Peyer's patch (tissue), 4 donors: ENCODE measurements at regions not wholly inside any gene's neighbourhood (a gene's known extent, or its start where the extent isn't known, plus 50 kb on each side); places are given as distances from the start of the nearest gene placed in this dataset.

Experiments
- CTCF ChIP-seq, 6 experiments: fragments of 450-650 bp in 4 of 6; fragments of 200-600 bp in 2 of 6; sonication (generic) in 1 of 6; IDR thresholded peaks; one replicate each; pipeline ENCODE4 v1.5.1; 2017 to 2019; ENCODE audit warnings: antibody characterized with exemption in 6 of 6, mild to moderate bottlenecking in 3 of 6, moderate library complexity in 1 of 6
- POLR2A ChIP-seq, 2 donors: fragments of 450-650 bp; IDR thresholded peaks; one replicate each; pipeline ENCODE4 v1.5.1; 2017; ENCODE audit warnings: antibody characterized with exemption in 2 of 2, mild to moderate bottlenecking in 2 of 2, moderate library complexity in 2 of 2

GRCh38 chr5:92163906-92164305, 780.8 kb upstream of the ARRDC3 start:
- TF ChIP-seq CTCF (IDR thresholded peaks at IDR 0.05), result no peak
- no peak for TF ChIP-seq POLR2A (IDR thresholded peaks at IDR 0.05)
